ENCODE measurements at regions not wholly inside any gene's neighbourhood (a gene's known extent, or its start where the extent isn't known, plus 50 kb on each side); places are given as distances from the start of the nearest gene placed in this dataset.

DNA sequence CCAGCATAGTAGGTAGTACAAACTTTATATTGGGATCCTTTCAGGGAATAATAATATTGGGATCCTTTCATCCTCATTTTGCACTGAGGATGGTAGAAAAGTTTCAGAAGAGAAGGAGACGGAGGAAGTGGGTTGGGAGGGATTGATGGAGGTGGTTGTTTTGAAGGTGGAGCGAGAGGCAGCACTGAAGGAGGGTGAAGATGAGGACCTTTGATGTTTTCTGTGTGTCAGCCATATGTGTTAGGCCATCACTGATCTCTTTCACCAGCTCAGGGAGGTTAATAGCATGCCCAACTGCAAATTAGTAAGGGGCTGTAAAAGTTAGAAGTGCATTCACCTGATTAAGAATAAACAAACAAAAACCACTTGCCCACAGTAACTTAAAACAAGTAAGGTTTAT is 275.5 kb upstream of the B3GAT1 start:
- no peak for DNase-seq (ENCODE audit: low read depth)

DNA sequence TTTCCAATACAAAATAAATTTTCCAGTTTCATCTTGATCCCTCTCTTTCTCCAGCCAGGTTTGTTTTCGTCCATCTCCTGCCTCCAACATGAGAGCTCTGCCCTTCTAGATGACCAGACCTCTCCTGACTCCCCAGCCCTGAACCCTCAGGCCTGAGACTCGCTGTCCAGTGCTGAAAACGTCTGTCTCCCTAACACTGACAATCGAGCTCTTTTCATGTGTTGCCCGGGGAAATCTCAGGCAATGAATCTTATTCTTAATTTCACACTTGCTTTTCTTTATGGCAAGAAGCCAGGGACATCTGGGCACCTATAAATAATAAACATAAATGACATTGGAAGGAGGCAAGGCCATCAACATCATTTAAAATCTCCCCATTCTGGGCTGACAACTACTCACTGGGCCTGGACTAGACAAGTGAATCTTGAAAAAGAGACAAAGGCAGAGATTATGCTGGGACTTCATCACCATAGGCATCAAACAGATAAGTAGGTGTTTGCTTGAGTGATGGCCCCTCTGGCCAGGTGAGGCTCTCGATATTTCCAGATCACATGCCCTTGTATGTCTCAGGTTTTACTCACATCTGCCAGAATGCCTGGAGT is 274.5 kb upstream of the B3GAT1 start:
- DNase-seq (ENCODE audit: low read depth): no peak

DNA sequence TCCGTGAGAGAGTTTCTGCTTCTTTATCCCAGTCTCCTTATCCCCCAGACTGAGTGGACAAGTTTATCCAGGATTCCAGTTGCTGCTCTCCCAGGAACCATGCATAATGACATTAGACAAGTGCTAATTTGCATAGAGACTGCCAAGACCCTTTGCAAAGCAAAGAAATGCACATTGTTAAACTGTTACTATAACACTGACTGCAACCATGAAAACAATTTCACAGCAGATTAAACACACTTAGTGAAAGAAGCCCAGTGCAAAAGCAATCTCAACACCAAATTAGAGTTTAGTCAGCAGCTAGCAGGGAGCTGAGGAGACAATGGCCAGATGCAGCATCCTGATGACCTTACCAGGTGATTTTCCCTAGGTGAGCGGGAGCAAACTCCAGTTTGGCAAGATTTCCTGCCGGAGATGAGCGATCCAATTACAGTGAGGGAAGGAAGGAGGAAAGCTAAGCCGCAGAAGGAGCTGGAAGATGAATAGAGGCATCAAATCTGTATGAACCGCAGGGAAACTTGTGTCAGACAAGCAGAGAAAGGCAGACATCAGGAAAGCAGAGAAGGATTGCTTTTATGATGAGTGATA is 273.8 kb upstream of the B3GAT1 start:
- DNase-seq (ENCODE audit: low read depth): no peak

DNA sequence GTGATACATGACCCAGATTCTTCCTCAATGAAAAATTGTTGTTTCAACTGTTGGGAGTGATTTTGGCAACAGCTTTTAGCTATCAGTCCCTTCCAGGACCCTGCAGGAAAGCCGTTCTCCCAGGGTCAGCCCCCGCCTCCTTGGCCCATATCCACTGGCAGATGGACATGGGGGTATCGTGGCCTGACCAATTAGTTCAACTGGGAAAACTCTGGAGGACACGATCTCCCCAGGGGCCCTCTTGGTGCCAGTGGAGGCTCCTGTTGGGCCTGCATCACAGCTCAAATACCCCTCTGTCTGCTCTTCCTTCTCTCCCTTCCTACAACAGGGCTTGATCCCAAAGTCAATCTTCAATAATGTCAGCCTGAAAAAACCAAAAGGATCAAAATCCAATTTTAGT is 272.5 kb upstream of the B3GAT1 start:
- no peak for DNase-seq (ENCODE audit: low read depth)

DNA sequence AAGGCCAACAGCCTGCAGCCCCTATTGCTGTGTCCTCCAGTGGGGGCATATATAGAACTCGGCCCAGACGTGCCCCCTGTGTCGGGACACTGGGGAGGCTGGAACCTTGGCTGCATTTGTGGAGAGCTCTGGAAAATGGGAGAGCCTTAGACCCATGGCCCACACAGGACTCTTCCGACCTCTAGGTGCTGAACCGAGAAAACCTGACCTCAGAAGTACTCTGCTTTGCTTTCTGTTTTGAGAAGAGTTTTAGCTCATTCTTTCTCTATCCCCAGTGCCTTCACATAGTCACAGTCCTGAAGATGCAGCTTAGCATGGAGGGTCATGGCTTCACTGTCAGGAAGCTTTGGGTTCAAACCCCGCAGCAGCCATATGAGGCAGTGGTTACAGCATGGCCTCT is 271.8 kb upstream of the B3GAT1 start:
- DNase-seq (ENCODE audit: low read depth): no peak

DNA sequence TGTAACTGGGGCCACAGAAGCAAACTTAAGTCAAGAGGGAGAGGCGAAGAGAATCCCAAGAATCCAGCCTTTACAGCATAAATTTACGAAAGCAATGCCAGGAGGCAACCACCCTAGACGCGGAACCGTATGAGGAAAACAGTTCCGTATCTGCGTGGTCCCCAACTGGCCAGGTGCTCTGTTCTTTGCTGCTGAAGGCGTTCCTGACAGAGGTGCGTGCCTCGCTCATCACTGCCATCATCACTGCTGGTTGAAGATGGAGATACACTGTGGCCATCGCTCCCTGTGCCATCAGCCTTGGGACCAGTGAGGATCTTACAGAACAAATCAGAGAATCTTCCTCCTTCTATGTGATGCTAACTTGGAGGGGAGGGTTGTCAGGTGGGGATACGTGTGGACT is 270.5 kb upstream of the B3GAT1 start:
- DNase-seq (ENCODE audit: low read depth): no peak

DNA sequence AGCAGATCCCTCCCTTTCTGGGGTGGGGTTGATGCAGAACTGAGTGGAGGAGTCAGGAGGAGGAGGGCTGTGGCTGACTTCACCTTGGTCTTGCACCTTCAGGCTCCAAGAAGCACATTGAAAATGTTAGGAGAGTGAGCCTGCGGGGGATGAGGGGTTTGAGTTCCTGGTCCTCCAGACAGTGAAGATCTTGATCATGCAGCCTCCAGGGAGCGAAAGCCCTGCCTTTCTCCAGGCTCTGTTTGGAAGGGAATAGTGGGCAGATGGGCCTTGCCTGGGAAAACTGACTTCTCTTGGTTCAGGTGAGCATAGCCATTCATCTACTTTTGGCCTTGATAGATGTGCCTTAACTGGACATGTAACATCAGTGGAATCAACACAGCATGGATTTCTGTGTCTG is 267.6 kb upstream of the B3GAT1 start:
- DNase-seq (ENCODE audit: low read depth): no peak

DNA sequence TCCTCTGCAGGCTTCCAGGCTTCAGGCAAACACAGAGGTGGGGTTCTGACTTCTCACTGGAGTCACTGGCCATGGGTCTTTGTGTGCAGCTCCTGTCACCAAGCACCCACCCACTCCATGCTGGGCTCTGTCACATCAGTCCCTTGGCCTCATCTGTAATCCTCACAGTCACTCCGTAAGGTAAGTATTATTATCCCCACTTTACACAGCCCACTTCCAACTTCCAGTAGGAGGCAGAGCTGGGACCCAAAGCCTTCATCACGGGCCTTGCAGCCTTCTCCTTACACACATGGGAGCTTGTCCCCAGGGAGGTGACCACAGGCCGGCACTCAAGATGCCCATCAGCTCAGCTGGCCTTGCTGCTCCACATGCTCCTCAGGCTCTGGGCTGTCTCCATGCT is 266.7 kb upstream of the B3GAT1 start:
- DNase-seq (ENCODE audit: low read depth): no peak

DNA sequence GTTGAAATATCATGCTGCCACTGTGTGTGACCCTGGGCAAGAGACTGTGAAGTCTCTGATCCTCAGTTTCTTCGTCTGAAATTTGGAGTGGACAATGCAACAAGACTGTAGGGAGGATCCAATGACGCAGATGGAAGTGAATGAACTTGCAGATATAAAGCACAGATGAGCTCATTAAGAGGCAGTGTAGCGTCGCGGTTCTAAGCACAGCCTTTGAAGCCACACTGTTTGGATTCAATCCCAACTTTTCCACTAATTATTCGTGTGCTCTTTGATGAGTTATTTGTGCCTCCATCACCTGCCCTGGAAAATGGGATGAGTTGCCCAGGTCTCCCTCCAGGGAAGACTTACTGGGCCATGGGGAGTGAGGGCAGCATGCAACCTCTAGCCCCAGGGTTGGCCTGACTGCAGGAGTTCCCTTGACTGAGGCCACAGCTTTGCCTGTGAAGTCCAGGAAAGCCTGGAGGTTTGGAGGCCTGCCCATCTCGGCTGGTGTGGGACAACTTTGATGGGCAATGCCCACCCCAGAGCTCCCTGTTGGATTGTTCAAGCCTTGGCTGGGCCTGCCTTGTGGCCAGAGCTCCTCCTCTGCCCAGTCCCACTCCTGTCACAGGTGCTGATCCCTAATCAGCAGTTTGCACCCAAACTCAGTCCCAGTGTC is 266.0 kb upstream of the B3GAT1 start:
- DNase-seq (ENCODE audit: low read depth): no peak

DNA sequence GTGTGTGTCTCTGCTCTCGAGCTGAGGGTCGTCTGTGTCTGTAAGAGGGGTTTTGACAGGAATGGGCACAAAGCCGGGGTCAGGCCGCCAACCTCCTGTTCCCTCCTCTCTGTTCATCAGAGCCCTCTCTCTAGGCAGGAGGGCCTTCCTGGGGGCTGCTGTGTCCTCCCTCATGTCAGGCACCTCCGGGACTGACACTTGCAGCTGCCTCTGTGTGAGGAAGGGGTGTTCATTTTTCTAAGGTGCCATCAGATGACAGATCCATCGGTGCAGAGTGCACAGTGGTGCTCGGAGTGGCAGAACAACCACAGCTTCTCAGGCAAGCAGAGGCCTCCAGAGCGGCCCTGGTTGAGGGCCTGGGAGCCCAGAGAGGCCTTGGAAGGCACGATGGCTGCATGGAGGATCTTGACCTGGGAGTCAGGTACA is 265.4 kb upstream of the B3GAT1 start:
- DNase-seq (ENCODE audit: low read depth): no peak

DNA sequence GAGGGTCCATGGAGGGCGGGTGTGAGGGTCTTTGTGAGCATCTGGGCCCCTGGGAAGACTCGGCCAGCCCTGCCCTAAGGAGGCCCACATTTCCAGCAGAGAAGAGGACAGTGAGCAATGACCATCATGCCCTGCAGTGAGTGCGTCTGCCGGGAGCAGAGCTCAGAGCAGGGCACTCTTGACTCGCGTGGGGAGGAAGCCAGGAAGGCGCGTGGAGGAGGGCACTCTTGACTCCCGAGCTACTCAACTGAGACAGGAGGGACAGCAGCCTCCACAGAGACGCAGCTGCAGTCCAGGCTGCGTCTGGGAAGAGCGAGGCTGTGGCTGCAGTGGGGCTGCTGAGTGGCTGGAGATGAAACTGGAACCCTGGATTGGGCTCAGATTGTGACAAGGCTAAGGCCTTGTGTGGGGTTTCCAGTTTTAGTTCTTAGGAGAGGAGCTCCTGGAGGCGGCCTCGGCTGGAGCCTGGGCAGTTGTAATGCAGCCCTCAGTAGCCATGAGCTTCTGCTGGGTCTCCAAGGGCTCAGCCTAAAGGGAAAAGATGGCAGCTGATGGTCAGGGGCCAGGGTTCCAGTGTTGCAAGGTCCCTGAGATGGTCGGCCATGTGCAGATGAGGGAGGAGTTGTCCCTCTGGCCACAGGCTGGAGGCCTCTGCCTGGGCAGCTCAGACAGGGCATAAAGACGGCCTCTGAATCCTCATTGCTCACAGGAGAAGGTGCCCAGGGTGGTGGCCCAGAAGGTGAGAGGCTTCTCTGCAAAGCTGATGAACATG is 264.7 kb upstream of the B3GAT1 start:
- DNase-seq (ENCODE audit: low read depth): no peak

DNA sequence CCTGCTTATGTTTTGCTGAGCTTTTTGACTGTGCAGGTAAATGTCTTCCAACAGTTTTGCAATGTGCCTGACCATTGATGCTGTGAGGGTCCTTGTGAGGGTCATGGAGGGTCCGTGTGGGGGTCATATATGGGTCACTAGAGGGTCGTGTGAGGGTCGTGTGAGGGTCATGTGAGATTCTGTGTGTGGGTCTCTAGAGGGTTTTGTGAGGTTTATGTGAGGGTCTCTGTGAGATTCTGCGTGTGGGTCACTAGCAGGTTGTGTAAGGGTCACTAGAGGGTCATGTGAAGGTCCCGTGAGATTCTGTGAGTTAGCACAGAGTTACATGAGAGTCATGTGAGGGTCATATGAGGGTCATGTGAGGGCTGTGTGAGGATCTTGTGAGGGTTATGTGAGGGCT is 263.9 kb upstream of the B3GAT1 start:
- DNase-seq (ENCODE audit: low read depth): no peak

DNA sequence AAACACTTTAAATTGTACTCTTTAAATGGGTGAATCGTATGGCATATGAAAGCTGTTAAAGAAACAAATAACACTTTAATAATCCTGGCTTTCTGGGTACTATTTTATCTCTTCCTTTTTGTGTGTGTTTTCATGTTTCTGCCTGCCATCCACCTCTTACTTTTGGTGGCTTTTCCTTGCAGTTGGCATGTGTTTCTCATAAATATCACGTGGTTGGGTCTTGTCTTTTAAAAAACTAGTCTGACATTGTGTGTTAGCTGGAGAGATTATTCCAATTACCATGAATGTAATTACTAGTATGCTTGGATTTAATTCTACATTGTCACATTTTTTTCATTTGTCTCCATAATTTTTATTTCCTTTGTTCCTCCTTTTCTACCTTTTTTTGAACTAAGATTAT is 262.9 kb upstream of the B3GAT1 start:
- DNase-seq (ENCODE audit: low read depth): no peak

DNA sequence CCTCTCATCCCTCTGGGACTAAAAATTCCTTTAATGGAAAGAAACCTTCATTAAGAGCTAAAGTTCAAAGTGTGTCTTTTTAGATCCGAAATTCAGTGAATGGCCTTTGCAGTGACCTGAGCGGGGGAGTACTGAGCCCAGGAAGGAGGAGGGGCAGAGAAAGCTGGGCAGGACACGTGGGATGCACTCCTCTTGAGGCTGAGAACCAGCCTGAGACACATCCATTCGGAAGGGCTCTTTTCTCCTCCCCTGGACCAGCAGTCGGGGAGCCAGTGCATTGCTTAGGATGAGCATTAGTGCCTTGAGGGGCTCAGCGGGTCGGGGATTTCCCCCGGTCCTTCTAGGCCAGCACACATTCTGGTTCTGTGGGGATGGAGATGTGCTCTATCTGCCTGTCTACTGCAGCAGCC is 258.9 kb upstream of the B3GAT1 start:
- DNase-seq (ENCODE audit: low read depth): no peak

DNA sequence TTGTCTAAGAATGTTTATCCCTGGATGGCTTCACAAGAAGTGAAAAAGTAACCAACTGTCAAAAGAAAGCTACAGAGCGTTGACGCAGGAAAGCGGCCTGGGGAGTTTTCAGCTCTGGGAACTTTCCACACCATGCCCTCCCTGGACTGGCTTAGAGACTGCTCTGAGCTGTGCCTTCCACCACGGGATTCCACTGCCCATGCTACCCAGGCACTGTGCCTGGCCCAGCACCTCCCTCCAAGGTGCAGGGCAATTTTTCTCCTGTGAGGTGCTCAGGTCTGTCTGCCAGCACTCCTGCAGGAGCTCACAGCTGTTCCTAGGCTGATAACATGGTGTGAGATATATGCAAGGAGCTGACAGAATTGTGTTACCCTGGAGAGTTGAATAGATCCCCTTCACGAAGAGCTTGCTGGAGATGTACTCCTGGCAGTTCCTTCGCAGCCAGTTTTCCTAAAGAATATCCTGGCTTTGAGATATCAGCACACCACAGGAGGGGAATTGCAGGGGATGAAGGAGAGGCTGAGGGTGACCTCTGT is 258.3 kb upstream of the B3GAT1 start:
- no peak for DNase-seq (ENCODE audit: low read depth)

DNA sequence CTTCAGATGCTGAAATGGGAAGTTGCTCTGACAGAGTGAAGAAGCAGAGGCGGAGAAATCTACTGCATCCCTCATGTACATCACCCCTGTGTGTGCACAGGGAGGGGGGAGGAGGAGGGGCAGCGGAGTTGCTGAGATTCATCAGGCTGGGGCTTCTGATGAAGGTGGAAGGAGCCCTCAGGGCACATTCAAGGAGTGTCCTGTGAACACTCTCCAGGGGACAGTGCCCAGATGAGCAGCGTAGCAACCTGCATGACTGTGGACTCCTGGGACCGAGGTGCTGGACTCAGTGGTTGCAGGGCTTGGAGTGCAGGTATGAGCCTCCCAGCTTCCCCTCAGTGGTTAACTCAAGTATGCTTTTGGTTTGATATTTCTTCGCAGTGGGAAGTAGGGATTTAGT is 257.8 kb upstream of the B3GAT1 start:
- no peak for DNase-seq (ENCODE audit: low read depth)

DNA sequence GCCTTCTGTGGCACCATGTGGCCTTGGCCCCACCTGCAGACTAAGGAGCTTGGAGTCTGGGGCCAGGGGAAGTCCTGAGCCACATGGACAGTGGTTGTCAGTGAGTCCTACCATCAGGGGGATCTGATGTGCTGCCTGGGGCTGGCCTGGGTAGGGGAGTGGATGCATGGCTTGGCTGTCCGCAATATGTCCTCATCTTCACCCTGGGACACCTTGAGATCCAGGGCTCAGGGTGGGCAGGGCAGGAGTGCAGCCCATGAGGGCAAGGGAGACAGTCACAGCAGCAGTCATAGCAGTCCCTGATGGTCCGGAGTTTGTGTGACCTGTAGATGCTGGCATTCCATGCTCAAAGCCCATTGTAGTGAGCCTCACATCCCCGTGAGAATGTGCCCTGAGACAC is 256.8 kb upstream of the B3GAT1 start:
- DNase-seq (ENCODE audit: low read depth): no peak

DNA sequence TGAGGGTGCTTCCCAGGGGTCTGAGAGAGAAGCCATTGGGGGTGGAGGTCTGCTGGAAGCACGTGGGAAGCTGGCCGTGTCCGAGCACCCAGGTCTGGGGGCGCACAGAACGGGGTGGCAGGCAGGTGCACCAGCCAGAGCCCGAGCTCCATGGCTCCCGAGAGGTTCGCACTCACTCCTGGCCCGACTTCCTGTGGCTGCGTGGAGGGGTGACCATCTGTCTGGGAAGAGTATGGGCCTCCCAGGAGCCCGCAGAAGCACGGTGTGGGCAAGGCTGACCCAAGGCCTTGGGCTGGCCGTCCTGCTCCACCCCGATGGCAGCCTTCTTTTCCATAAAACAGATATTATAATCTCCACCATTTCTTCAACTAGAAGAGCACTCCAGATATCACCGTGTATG is 256.0 kb upstream of the B3GAT1 start:
- no peak for DNase-seq (ENCODE audit: low read depth)

DNA sequence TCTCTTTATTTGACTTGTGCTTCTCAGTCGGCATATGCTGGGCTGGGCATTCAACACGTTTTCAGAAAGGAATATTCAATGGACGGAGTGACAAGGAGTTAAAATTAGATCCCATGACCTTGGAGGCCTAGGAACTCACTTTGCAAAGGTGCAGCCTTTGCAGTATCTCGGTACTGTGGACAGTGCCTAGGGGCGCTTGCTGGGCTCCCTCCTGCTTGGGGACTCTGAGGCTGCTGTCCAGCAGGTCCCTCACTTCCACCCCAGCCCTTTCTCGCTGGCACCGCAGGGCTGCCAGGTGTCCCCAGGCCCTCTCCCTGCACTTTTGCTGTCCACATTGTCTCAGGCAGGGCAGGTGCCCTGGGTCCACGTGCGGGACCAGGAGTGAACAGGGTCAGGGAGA is 255.5 kb upstream of the B3GAT1 start:
- no peak for DNase-seq (ENCODE audit: low read depth)

DNA sequence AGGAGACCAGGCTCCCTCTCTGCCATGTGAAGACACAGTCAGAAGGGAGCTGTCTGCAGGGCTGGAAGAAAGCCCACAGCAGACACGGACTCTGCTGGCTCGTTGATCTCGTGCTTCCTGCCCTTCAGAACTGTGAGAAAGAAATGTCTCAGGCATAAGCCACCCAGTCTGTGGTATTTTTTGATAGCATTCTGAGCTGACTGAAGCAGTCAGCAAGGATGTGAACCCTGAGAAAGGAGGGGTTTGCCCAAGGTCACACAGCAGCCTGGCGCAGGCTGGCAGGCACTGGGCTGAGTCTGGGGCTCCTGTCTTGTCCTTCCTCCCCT is 255.1 kb upstream of the B3GAT1 start:
- DNase-seq (ENCODE audit: low read depth): no peak

DNA sequence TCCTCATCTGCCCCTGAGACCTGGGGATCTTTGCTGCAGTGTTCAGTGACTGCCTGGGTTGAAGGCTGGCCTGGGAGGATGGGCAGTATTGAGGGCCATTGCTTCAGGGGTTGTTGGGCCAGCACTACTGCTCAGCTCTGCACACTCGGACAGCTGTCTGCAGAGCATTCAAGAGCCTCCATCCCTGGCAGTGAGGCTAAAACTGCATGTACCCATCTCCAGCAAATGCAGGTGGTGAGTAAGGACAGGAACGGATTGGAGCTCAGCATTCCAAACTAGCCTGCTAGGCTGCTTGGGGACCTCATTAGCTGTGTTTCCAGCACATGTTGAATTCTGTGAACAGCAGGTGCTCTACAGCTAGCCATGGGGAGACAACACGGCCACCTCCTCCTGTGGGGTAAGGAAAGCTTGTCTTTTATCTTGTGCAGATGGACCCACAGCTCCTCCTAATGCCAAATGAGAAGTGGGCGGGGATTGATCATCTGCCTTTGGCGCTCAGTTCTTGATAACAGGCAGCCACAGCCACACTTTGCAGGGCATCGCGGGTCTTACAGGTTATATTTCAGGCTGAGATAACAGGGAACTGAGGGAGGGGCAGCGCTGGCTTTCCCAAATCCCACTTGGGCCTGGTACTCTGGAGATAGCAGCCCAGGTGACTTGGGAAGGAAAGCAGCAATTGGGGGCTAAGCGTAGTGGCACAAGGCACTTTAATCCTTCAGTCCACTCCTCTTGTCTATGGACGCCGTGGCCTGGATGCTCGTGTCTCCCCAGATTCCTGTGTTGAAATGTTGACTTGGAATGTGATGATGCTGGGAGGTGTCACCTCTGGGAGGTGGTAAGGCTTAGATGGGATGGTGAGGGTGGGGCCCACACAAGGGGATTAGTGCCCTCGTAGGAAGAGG is 254.5 kb upstream of the B3GAT1 start:
- DNase-seq (ENCODE audit: low read depth): no peak
